ENCODE measurements at regions not wholly inside any gene's neighbourhood (a gene's known extent, or its start where the extent isn't known, plus 50 kb on each side); places are given as distances from the start of the nearest gene placed in this dataset.
"Not testable (repeated sequence)": the region's sequence is repeated elsewhere in the genome, so short reads cannot be mapped to it uniquely, and the experiment has no call there.

GRCh38 chr11:134725211-134725610 is 313.2 kb upstream of the B3GAT1 start:
- no peak for DNase-seq (ENCODE audit: low spot score)
- H3K27me3 Mint-ChIP-seq = peaks cover 29 to 34% of the 10 kb centered on the region in 2 donors
- H3K27ac Mint-ChIP-seq = no peak overlapping the region
- ATAC-seq = peak in 1 of 2 donors; percentile 32
- no peak overlapping the region for H3K4me3 Mint-ChIP-seq
- H3K9me3 Mint-ChIP-seq = no peaks in the 10 kb centered on the region
- no peaks in the 10 kb centered on the region for H3K4me1 Mint-ChIP-seq (ENCODE audit: low read depth in 2 of 2)
- H3K36me3 Mint-ChIP-seq = no peaks in the 10 kb centered on the region

GRCh38 chr11:134724779-134725140 is 312.7 kb upstream of the B3GAT1 start:
- Mint-ChIP-seq H3K27ac (no peak overlapping the region), H3K4me1 (ENCODE audit: low read depth in 2 of 2) (no peaks in the 10 kb centered on the region), H3K9me3 (no peaks in the 10 kb centered on the region), H3K27me3 (peaks cover 29 to 34% of the 10 kb centered on the region in 2 donors), H3K36me3 (no peaks in the 10 kb centered on the region), H3K4me3 (no peak overlapping the region)
- no peak for DNase-seq (ENCODE audit: low spot score)
- no peak for ATAC-seq

DNA sequence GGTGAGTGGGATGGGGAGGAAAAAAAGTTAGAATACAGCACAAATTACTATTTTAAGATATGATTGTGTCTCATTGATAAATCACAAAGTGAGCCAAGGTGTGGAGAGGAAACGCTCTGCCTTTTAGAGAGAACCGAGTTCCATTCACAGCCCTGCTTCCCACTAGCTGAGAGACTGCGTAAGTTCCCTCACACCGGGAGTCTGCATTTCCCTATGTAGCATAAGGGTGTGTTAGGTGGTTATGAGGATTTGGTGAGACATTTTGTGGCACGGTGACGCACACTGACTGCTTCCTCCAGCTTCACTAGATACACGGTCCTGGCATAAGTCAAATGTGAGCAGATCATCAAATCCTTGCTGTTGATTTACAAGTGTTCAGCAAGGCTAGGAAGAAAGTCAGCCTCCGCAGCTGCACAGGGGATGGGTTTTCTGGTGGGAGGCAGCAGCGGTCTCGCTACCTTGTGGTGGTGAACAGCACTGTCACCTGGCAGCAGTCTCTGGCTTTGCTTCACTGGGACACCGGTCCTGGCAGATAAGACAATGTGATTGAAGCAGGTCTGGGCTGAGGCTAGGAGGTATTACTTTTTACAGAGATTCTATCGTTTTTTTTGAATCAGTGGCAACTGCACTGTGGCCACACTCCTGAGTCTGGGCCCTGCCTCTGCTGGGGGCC is 312.2 kb upstream of the B3GAT1 start:
- no peak for ATAC-seq
- Mint-ChIP-seq H3K36me3 (no peaks in the 10 kb centered on the region), H3K4me3 (no peak overlapping the region), H3K9me3 (no peaks in the 10 kb centered on the region), H3K27ac (no peak overlapping the region), H3K4me1 (ENCODE audit: low read depth in 2 of 2) (no peaks in the 10 kb centered on the region), H3K27me3 (peaks cover 29 to 34% of the 10 kb centered on the region in 2 donors)
- no peak for DNase-seq (ENCODE audit: low spot score)

- peaks cover 36 to 37% of the 10 kb centered on the region in 2 donors for H3K27me3 Mint-ChIP-seq
- H3K4me3 Mint-ChIP-seq; H3K27ac Mint-ChIP-seq; DNase-seq (ENCODE audit: low spot score); H3K36me3 Mint-ChIP-seq; H3K9me3 Mint-ChIP-seq; ATAC-seq; H3K4me1 Mint-ChIP-seq (ENCODE audit: low read depth in 2 of 2): not testable (repeated sequence)
Measured at GRCh38 chr11:134720691-134721070, 308.6 kb upstream of the B3GAT1 start.

DNA sequence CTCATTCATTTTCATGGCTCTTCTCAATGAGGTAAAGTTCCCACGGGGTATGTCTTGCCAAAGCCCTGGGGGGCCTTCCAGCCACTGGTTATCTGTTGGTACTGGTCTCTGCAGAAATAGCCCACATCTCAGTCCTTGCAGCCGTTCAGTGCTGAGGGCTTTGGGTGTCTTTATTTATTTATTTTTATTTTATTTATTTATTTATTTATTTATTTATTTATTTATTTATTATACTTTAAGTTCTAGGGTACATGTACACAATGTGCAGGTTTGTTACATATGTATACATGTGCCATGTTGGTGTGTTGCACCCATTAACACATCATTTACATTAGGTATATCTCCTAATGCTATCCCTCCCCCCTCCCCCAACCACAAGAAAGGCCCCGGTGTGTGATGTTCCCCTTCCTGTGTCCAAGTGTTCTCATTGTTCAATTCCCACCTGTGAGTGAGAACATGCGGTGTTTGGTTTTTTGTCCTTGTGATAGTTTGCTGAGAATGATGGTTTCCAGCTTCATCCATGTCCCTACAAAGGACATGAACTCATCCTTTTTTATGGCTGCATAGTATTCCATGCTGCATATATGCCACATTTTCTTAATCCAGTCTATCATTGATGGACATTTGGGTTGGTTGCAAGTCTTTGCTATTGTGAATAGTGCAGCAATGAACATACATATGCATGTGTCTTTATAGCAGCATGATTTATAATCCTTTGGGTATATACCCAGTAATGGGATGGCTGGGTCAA is 308.1 kb upstream of the B3GAT1 start:
- H3K4me3 Mint-ChIP-seq = not testable (repeated sequence)
- peaks cover 33 to 36% of the 10 kb centered on the region in 2 donors for H3K27me3 Mint-ChIP-seq

GRCh38 chr11:134719397-134719796 is 307.4 kb upstream of the B3GAT1 start:
- no peak for ATAC-seq
- Mint-ChIP-seq H3K4me3 (no peak overlapping the region), H3K4me1 (ENCODE audit: low read depth in 2 of 2) (no peaks in the 10 kb centered on the region), H3K36me3 (no peaks in the 10 kb centered on the region), H3K9me3 (no peaks in the 10 kb centered on the region), H3K27ac (no peak overlapping the region), H3K27me3 (peaks cover 29 to 34% of the 10 kb centered on the region in 2 donors)
- no peak for DNase-seq (ENCODE audit: low spot score)

More for the DNA sequence above, 308.1 kb upstream of the B3GAT1 start:
- H3K27ac Mint-ChIP-seq; H3K9me3 Mint-ChIP-seq; H3K36me3 Mint-ChIP-seq; DNase-seq (ENCODE audit: low spot score); H3K4me1 Mint-ChIP-seq (ENCODE audit: low read depth in 2 of 2); ATAC-seq: not testable (repeated sequence)

- DNase-seq (ENCODE audit: low spot score) = no peak
- no peaks in the 10 kb centered on the region for H3K36me3 Mint-ChIP-seq
- peaks cover 16 to 19% of the 10 kb centered on the region in 2 donors for H3K27me3 Mint-ChIP-seq
- ATAC-seq = no peak
- no peak overlapping the region for H3K4me3 Mint-ChIP-seq
- H3K9me3 Mint-ChIP-seq = no peaks in the 10 kb centered on the region
- H3K4me1 Mint-ChIP-seq (ENCODE audit: low read depth in 2 of 2) = no peaks in the 10 kb centered on the region
- H3K27ac Mint-ChIP-seq = no peak overlapping the region
Measured at GRCh38 chr11:134716582-134716981, 304.5 kb upstream of the B3GAT1 start.

DNA sequence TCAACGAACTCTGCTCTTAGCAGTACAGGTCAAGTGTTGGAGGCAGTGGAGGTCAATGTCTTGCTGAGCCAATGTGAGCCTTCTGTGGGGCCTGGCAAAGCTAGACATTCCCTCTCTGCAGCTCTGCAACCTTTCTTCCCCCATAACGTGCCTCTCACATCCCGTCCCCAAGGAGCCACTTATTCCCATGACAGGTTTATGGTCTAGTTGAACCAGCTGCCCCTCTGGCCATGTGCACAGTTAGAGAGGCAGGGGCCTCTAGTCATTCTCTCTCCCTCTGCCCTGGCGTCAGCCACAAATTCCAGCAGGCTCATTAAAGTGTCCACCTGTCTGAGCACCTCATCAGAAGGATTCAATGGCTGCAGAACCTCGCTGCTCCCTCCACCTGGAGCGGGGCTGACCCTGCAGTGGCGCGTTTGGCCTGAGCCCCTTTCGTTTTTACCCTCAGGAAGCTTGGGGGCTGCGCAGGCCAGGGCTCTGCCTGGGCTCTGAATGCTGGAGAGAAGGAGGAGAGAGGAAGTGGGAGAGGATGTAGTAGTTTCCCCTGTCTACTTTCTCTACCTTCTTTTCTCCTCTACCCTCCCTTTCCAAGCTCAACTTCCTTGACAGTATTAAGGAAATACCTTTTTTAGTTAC is 302.1 kb upstream of the B3GAT1 start:
- no peaks in the 10 kb centered on the region for H3K9me3 Mint-ChIP-seq
- DNase-seq (ENCODE audit: low spot score) = no peak
- H3K36me3 Mint-ChIP-seq = no peaks in the 10 kb centered on the region

GRCh38 chr11:134712228-134713145 is 300.4 kb upstream of the B3GAT1 start:
- Mint-ChIP-seq H3K4me1 (ENCODE audit: low read depth in 2 of 2) (no peaks in the 10 kb centered on the region), H3K4me3 (no peak overlapping the region), H3K27ac (no peak overlapping the region), H3K27me3 (peaks cover 20 to 22% of the 10 kb centered on the region in 2 donors), H3K9me3 (no peaks in the 10 kb centered on the region), H3K36me3 (no peaks in the 10 kb centered on the region)
- no peak for DNase-seq (ENCODE audit: low spot score)
- ATAC-seq = peak; percentile 31 to 44

More for the DNA sequence above, 302.1 kb upstream of the B3GAT1 start:
- no peak for ATAC-seq
- H3K4me1 Mint-ChIP-seq (ENCODE audit: low read depth in 2 of 2) = no peaks in the 10 kb centered on the region
- no peak overlapping the region for H3K4me3 Mint-ChIP-seq
- H3K27ac Mint-ChIP-seq = no peak overlapping the region
- peaks cover 16 to 19% of the 10 kb centered on the region in 2 donors for H3K27me3 Mint-ChIP-seq

- Mint-ChIP-seq H3K27ac (no peak overlapping the region), H3K4me3 (no peak overlapping the region), H3K9me3 (no peaks in the 10 kb centered on the region), H3K27me3 (peaks cover 16 to 18% of the 10 kb centered on the region in 2 donors), H3K36me3 (no peaks in the 10 kb centered on the region), H3K4me1 (ENCODE audit: low read depth in 2 of 2) (no peaks in the 10 kb centered on the region)
- DNase-seq (ENCODE audit: low spot score) = no peak
- no peak for ATAC-seq
Measured at GRCh38 chr11:134711588-134711987, 299.5 kb upstream of the B3GAT1 start.

- ATAC-seq (no peak), DNase-seq (ENCODE audit: low spot score) (no peak)
- Mint-ChIP-seq H3K27me3 (peaks cover 9 to 11% of the 10 kb centered on the region in 2 donors), H3K27ac (no peak overlapping the region), H3K4me3 (no peak overlapping the region), H3K4me1 (ENCODE audit: low read depth in 2 of 2) (no peaks in the 10 kb centered on the region), H3K9me3 (no peaks in the 10 kb centered on the region), H3K36me3 (no peaks in the 10 kb centered on the region)
Measured at GRCh38 chr11:134710861-134711407, 298.9 kb upstream of the B3GAT1 start.

- no peak for ATAC-seq
- Mint-ChIP-seq H3K27me3 (peaks cover 5 to 20% of the 10 kb centered on the region in 2 donors), H3K36me3 (no peaks in the 10 kb centered on the region)
Measured at GRCh38 chr11:134705858-134706257, 293.8 kb upstream of the B3GAT1 start.

DNA sequence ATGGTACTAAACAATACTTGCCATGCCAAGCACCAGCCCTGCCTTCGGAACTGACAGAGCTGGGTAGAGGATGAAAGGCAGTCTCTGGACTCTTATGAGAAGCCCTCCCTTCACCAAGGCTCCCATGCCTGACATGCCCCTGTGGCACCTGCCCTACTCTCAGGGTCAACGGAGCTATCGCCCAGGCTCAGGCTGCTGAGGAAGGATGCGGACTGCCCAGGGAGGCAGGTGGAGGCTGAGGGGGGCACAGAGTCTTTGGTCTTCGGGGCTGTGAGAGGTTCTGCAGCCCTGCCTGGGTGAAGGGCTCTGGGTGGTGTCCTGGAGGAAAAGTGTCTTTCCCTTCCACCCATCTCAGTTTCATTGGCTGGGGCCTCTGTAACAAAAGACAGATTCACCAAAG is 290.8 kb upstream of the B3GAT1 start:
- Mint-ChIP-seq H3K36me3 (no peaks in the 10 kb centered on the region), H3K4me3 (no peak overlapping the region), H3K4me1 (ENCODE audit: low read depth in 2 of 2) (no peaks in the 10 kb centered on the region)

More at GRCh38 chr11:134705858-134706257, 293.8 kb upstream of the B3GAT1 start:
- no peak overlapping the region for H3K4me3 Mint-ChIP-seq
- DNase-seq (ENCODE audit: low spot score) = no peak
- no peaks in the 10 kb centered on the region for H3K4me1 Mint-ChIP-seq (ENCODE audit: low read depth in 2 of 2)
- H3K27ac Mint-ChIP-seq = no peak overlapping the region
- H3K9me3 Mint-ChIP-seq = no peaks in the 10 kb centered on the region

More for the DNA sequence above, 290.8 kb upstream of the B3GAT1 start:
- DNase-seq (ENCODE audit: low spot score) = no peak
- no peak for ATAC-seq
- Mint-ChIP-seq H3K27ac (no peak overlapping the region), H3K9me3 (no peaks in the 10 kb centered on the region), H3K27me3 (peaks cover 11 to 20% of the 10 kb centered on the region in 2 donors)

All from natural killer cell treated with Interleukin-12 subunit alpha and Interleukin-12 subunit beta and Interleukin-15 and Interleukin-18, amount 100 ng/mL, for 72 hours (primary cell).